Heart right ventricle (tissue), 16 donors: ENCODE measurements at regions not wholly inside any gene's neighbourhood (a gene's known extent, or its start where the extent isn't known, plus 50 kb on each side); places are given as distances from the start of the nearest gene placed in this dataset.

ENCODE experiments used
- ATAC-seq, 8 donors: fragments of 200-7000 bp; cut with Tn5 transposase; one replicate each; pipeline ENCODE4 v1.9.1; 2020; ENCODE audit warnings: mild to moderate bottlenecking in 8 of 8, moderate library complexity in 8 of 8, moderate number of reproducible peaks in 1 of 8
- DNase-seq, 2 donors: peaks; one replicate each; pipeline ENCODE4 v3.0.0-alpha.2; 2020
- H3K27ac ChIP-seq, 10 donors: fragments of 200-600 bp; sonication (generic) in 2 of 10; one replicate each; pipeline versions ENCODE4 v1.5.0 to v1.8.0; 2020 to 2022; ENCODE audit warnings: mild to moderate bottlenecking in 3 of 10
- H3K27me3 ChIP-seq, 7 donors: fragments of 200-600 bp; one replicate each; pipeline ENCODE4 v1.8.0; 2021 to 2022; ENCODE audit warnings: mild to moderate bottlenecking in 2 of 7
- H3K36me3 ChIP-seq, 9 donors: fragments of 200-600 bp; sonication (generic) in 1 of 9; one replicate each; pipeline versions ENCODE4 v1.5.0 to v1.8.0; 2020 to 2022; ENCODE audit warnings: mild to moderate bottlenecking in 2 of 9
- H3K4me1 ChIP-seq, 9 donors: fragments of 200-600 bp; sonication (generic) in 1 of 9; one replicate each; pipeline versions ENCODE4 v1.5.0 to v1.8.0; 2020 to 2022; ENCODE audit warnings: mild to moderate bottlenecking in 4 of 9
- H3K4me3 ChIP-seq, 10 donors: fragments of 200-600 bp; sonication (generic) in 2 of 10; one replicate each; pipeline versions ENCODE4 v1.5.0 to v1.8.0; 2020 to 2022; ENCODE audit warnings: mild to moderate bottlenecking in 7 of 10, moderate library complexity in 2 of 10
- H3K9me3 ChIP-seq, 11 donors: fragments of 200-600 bp in 10 of 11; sonication (generic) in 2 of 11; one replicate each; pipeline versions ENCODE4 v1.5.0 to v1.8.0; 2013 to 2022; ENCODE audit warnings: mild to moderate bottlenecking in 2 of 11, control low read depth in 1 of 11, moderate library complexity in 1 of 11
- CTCF ChIP-seq, 9 donors: fragments of 200-600 bp; sonication (generic) in 2 of 9; IDR thresholded peaks; one replicate each; pipeline versions ENCODE4 v1.5.0 to v1.8.0; 2021 to 2022; ENCODE audit warnings: antibody characterized with exemption in 9 of 9, mild to moderate bottlenecking in 5 of 9, moderate library complexity in 1 of 9
- WGBS, 2 donors: extraction: QIAGEN DNeasy Blood & Tissue Kit; methylation state at CpG; one replicate each; pipeline ENCODE4 v1.1.7; 2013; ENCODE audit warnings: inconsistent platforms in 1 of 2; 5-methylcytosine and 5-hydroxymethylcytosine counted together
- intact Hi-C, 10 donors: fragments of 100-400 bp; cut with DNase I; formaldehyde crosslinking; loops; one replicate each; pipeline versions ENCODE4 v1.11.1 to v1.14.2; 2022
- donor health status: Arrhythmogenic right ventricular cardiomyopathy.
- donor health status: ischemic (EF 13 %, LVEDD 7.1; RV severe dilation, severe dysfunction).
- donor health status: healthy with polysubstance abuse.
- donor health status: DM: no; HTN: yes; CAD: no.
- donor health status: DM: no; HTN: no; CAD: no.
- donor health status: ischemic (EF 25% LVEDD 6.9; RV normal size, moderate dysfunction).
- donor health status: ischemic (EF 25% LVEDD 5.7; RV mildly dilated, moderate dysfunction).
- donor health status: healthy.
- donor health status: DM: yes; HTN: yes; CAD: no.
- donor health status: Ischemic cardiomyopathy.
- donor health status: ischemic (EF 35%, LVEDD 5.7; RV mildly dilated, moderate dysfunction).
- donor health status: nonischemic (EF 11% LVEDD 7.7; RV severe dilation, severe dysfunction).
- donor health status: DM: yes; HTN: yes; CAD: no.
- donor health status: PGD.
- donor health status: ischemic (EF 29% LVEDD 5.4; RV normal size, mild dysfunction).
- donor health status: nonischemic (EF 23%, LVEDD 6.1; RV moderate dilation, normal function).

- peaks cover 0 to 9% (median 0%) of the 10 kb centered on the region in 11 donors for H3K9me3 ChIP-seq
- ATAC-seq = no peak
- no peak for TF ChIP-seq CTCF (IDR thresholded peaks at IDR 0.05)
- H3K36me3 ChIP-seq = no peaks in the 10 kb centered on the region
- H3K27ac ChIP-seq = no peak overlapping the region
- no peak overlapping the region for H3K4me3 ChIP-seq
- intact Hi-C loops = no loop called here
- H3K27me3 ChIP-seq = peaks cover 0 to 21% (median 7%) of the 10 kb centered on the region in 7 donors
- DNase-seq = no peak
- no peaks in the 10 kb centered on the region for H3K4me1 ChIP-seq
- WGBS, 2 donors = 88 to 91% methylated on average over 10 of the region's 10 CpGs
Measured at GRCh38 chr2:132274000-132274399, 112.2 kb upstream of the ANKRD30BL start.

GRCh38 chr2:132275396-132275795 is 113.6 kb upstream of the ANKRD30BL start:
- Histone ChIP-seq H3K27me3 (peaks cover 0 to 7% (median 0%) of the 10 kb centered on the region in 7 donors), H3K27ac (no peak overlapping the region), H3K36me3 (no peaks in the 10 kb centered on the region), H3K4me1 (no peaks in the 10 kb centered on the region), H3K4me3 (no peak overlapping the region), H3K9me3 (peaks cover 0 to 13% (median 0%) of the 10 kb centered on the region in 11 donors)
- no peak for TF ChIP-seq CTCF (IDR thresholded peaks at IDR 0.05)
- DNase-seq = no peak
- intact Hi-C loops = no loop called here
- WGBS, 2 donors = 92 to 93% methylated on average over 17 of the region's 17 CpGs
- no peak for ATAC-seq

- Histone ChIP-seq H3K4me3 (no peak overlapping the region), H3K36me3 (no peaks in the 10 kb centered on the region), H3K27me3 (peaks cover 0 to 4% (median 0%) of the 10 kb centered on the region in 7 donors), H3K4me1 (no peaks in the 10 kb centered on the region), H3K9me3 (peaks cover 0 to 13% (median 0%) of the 10 kb centered on the region in 11 donors), H3K27ac (no peak overlapping the region)
- no peak for DNase-seq
- 80 to 82% methylated on average over 10 of the region's 10 CpGs for WGBS, 2 donors
- intact Hi-C loops = no loop called here
- no peak for ATAC-seq
- TF ChIP-seq CTCF (IDR thresholded peaks at IDR 0.05) = no peak
Measured at GRCh38 chr2:132276571-132276981, 114.8 kb upstream of the ANKRD30BL start.

GRCh38 chr2:132278267-132278666 is 116.5 kb upstream of the ANKRD30BL start:
- ATAC-seq = no peak
- intact Hi-C loops = no loop called here
- no peak for DNase-seq
- H3K9me3 ChIP-seq = peaks cover 0 to 13% (median 0%) of the 10 kb centered on the region in 11 donors
- H3K36me3 ChIP-seq = no peaks in the 10 kb centered on the region
- no peak for TF ChIP-seq CTCF (IDR thresholded peaks at IDR 0.05)
- 85 to 87% methylated on average over 23 of the region's 23 CpGs for WGBS, 2 donors
- H3K27ac ChIP-seq = no peak overlapping the region
- no peak overlapping the region for H3K4me3 ChIP-seq
- peaks cover 0 to 4% (median 0%) of the 10 kb centered on the region in 7 donors for H3K27me3 ChIP-seq
- no peaks in the 10 kb centered on the region for H3K4me1 ChIP-seq
